ENCODE measurements at regions not wholly inside any gene's neighbourhood (a gene's known extent, or its start where the extent isn't known, plus 50 kb on each side); places are given as distances from the start of the nearest gene placed in this dataset.

DNA sequence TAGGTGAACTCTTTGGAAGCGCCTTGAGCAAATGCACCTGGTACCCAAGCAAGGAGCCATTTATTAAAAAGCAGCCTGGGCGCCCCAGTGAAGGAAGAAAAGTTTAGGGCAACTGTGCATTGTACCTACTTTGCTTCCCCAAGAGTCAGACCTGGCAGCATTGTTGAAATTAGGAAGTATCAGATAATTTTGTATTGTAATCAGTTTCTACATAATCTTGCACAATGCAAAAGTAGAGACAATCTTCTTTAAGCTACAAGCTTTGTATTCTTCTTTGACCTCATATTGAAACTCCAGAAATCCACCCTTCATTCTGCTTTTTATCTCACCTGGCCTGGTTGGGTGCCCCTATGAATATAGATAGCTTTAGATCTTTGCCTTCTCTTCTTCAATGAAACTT, 490.8 kb downstream of the RASEF start:
- no peak overlapping the region for H3K27ac ChIP-seq
- intact Hi-C loops (cut with DNase I; ENCODE audit: low total_unique reads) = no loop called here
- no peak overlapping the region for H3K4me3 ChIP-seq
- TF ChIP-seq, protein P1, sequence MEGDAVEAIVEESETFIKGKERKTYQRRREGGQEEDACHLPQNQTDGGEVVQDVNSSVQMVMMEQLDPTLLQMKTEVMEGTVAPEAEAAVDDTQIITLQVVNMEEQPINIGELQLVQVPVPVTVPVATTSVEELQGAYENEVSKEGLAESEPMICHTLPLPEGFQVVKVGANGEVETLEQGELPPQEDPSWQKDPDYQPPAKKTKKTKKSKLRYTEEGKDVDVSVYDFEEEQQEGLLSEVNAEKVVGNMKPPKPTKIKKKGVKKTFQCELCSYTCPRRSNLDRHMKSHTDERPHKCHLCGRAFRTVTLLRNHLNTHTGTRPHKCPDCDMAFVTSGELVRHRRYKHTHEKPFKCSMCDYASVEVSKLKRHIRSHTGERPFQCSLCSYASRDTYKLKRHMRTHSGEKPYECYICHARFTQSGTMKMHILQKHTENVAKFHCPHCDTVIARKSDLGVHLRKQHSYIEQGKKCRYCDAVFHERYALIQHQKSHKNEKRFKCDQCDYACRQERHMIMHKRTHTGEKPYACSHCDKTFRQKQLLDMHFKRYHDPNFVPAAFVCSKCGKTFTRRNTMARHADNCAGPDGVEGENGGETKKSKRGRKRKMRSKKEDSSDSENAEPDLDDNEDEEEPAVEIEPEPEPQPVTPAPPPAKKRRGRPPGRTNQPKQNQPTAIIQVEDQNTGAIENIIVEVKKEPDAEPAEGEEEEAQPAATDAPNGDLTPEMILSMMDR (IDR thresholded peaks at IDR 0.05) = no peak
- no peak for TF ChIP-seq POLR2A (IDR thresholded peaks at IDR 0.05)
- TF ChIP-seq POLR2AphosphoS5 (IDR thresholded peaks at IDR 0.05) = no peak
- H3K27me3 ChIP-seq = no peaks in the 10 kb centered on the region
- no peaks in the 10 kb centered on the region for H3K4me1 ChIP-seq
- no peak for DNase-seq (ENCODE audit: low spot score in 2 of 2)
- H3K9me3 ChIP-seq = peaks cover 0 to 11% of the 10 kb centered on the region in 2 donors
- H3K36me3 ChIP-seq = no peaks in the 10 kb centered on the region

DNA sequence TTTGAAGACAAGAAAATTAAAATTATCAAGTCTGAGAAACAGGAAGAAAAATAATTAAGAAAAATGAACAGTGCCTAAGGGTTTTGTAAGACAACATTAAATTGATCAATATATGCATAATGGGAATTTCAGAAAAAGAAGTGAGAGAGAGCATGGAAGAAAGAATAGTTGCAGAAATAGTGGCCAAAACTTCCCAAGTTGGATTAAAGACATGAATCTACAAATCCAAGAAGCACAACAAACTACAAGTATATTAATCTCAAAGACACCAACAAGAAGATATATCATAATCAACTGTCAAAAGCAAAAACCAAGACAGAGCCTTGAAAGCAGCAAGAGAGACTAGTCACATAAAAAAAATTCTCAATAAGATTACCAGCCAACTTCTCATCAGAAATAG, 488.0 kb downstream of the RASEF start:
- no peak for DNase-seq (ENCODE audit: low spot score in 2 of 2)
- Histone ChIP-seq H3K9me3 (peaks cover 0 to 11% of the 10 kb centered on the region in 2 donors), H3K4me3 (no peak overlapping the region), H3K27ac (no peak overlapping the region), H3K27me3 (no peaks in the 10 kb centered on the region), H3K36me3 (no peaks in the 10 kb centered on the region), H3K4me1 (no peaks in the 10 kb centered on the region)
- TF ChIP-seq, protein P1 (IDR thresholded peaks at IDR 0.05) = no peak
- TF ChIP-seq POLR2AphosphoS5 (IDR thresholded peaks at IDR 0.05) (no peak), POLR2A (IDR thresholded peaks at IDR 0.05) (no peak)
- intact Hi-C loops (cut with DNase I; ENCODE audit: low total_unique reads) = no loop called here

DNA sequence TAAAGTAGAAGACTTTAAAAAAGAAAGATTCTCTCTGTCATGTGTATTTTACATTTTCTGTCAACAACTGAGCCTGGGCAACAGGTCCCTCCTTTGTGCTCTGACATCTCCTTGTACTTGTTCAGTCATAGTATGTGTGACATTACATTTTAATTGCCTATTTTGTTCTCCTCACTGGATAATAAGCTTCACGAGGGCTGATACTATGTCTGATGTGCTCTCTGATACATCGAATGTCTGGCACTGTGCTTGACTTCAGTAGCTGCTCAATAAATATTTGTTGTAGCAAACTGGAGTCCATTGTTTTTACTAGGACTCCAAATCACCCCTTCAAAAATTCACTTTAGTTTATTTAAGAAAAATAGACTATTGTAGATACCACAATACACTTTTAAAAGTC, 482.0 kb downstream of the RASEF start:
- intact Hi-C loops (cut with DNase I; ENCODE audit: low total_unique reads) = no loop called here
- Histone ChIP-seq H3K4me3 (no peak overlapping the region), H3K27ac (no peak overlapping the region), H3K27me3 (no peaks in the 10 kb centered on the region), H3K4me1 (no peaks in the 10 kb centered on the region), H3K9me3 (no peaks in the 10 kb centered on the region), H3K36me3 (no peaks in the 10 kb centered on the region)
- TF ChIP-seq, protein P1 (IDR thresholded peaks at IDR 0.05) = no peak
- no peak for TF ChIP-seq POLR2AphosphoS5 (IDR thresholded peaks at IDR 0.05)
- TF ChIP-seq POLR2A (IDR thresholded peaks at IDR 0.05) = no peak
- DNase-seq (ENCODE audit: low spot score in 2 of 2) = no peak

DNA sequence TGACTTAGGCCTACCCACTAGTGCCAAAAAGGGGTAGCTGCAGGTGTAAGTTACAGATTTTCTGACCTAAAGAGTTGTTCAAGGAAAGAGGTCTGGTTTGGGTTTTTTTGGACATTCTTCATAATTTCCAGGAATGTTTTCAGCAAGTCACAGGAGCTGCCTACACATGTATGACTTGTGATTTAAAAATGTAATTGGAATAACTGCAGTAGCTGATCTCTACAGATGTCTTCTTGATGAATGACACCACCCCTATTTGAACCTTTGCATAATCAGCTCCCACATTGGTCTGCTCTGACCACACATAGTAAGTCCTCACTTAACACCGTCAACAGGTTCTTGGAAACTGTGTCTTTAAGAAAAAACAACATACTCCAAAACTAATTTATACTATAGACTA, 481.4 kb downstream of the RASEF start:
- no peaks in the 10 kb centered on the region for H3K36me3 ChIP-seq
- H3K4me1 ChIP-seq = no peaks in the 10 kb centered on the region
- H3K27me3 ChIP-seq = no peaks in the 10 kb centered on the region
- intact Hi-C loops (cut with DNase I; ENCODE audit: low total_unique reads) = no loop called here
- no peak for DNase-seq (ENCODE audit: low spot score in 2 of 2)
- TF ChIP-seq POLR2AphosphoS5 (IDR thresholded peaks at IDR 0.05) (no peak), POLR2A (IDR thresholded peaks at IDR 0.05) (no peak)
- TF ChIP-seq, protein P1 (IDR thresholded peaks at IDR 0.05) = no peak
- no peak overlapping the region for H3K4me3 ChIP-seq
- H3K9me3 ChIP-seq = no peaks in the 10 kb centered on the region
- H3K27ac ChIP-seq = no peak overlapping the region

DNA sequence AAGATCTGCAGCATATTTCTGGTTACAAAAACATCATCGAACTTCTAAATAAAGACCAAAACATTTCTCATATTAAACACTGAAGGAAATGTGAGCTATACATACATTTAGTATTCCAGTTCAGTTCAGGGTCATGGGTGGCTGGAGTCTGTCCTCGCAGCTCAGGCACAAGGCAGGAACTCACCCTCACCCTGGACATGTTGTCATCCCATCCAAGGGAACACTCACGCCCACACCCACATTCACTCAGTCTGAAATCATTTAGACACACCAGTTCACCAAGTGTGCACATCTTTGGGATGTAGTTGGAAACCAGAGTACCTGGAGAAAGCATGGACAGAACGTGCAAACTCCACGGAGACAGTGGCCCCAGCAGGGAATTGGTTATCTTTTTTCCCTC, 481.0 kb downstream of the RASEF start:
- Histone ChIP-seq H3K4me1 (no peaks in the 10 kb centered on the region), H3K36me3 (no peaks in the 10 kb centered on the region), H3K27ac (no peak overlapping the region), H3K9me3 (no peaks in the 10 kb centered on the region), H3K27me3 (no peaks in the 10 kb centered on the region), H3K4me3 (no peak overlapping the region)
- TF ChIP-seq POLR2A (IDR thresholded peaks at IDR 0.05) = no peak
- TF ChIP-seq, protein P1 (IDR thresholded peaks at IDR 0.05) = no peak
- TF ChIP-seq POLR2AphosphoS5 (IDR thresholded peaks at IDR 0.05) = no peak
- intact Hi-C loops (cut with DNase I; ENCODE audit: low total_unique reads) = no loop called here
- no peak for DNase-seq (ENCODE audit: low spot score in 2 of 2)

Data from breast epithelium (tissue), 4 donors.